ENCODE measurements at regions not wholly inside any gene's neighbourhood (a gene's known extent, or its start where the extent isn't known, plus 50 kb on each side); places are given as distances from the start of the nearest gene placed in this dataset.

DNA sequence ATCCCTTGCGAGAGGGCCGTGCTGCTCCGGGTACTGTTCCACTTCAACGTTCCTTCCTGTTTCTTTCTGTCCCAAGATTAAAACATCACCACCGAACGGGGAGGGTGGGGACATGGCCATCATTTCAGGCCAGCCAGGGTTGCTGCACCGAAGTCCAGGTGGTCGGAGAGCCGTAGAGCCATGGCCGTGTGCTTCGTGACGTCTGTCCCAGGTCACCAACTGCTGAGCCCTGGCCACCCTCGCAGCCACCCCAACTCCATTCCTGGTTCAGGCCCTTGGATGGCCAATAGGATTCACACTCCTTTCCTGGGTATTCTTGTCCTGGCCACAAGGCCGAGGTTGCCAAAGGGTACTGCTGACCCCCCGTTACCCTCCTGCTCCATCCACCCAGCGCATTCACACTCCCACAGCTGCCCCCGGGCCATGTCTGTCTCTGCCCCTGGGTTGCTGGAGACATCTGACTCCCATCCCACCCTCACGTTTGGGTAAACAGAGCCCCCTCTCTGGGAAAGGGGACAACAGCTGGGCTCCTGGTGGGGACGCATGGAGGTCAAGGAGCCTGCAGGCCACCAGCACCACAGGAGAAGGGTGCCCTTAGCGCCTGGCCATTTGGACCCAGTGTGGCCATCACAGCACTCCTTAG lies 103.2 kb downstream of the HMX1 start:
- TF ChIP-seq, protein P1, sequence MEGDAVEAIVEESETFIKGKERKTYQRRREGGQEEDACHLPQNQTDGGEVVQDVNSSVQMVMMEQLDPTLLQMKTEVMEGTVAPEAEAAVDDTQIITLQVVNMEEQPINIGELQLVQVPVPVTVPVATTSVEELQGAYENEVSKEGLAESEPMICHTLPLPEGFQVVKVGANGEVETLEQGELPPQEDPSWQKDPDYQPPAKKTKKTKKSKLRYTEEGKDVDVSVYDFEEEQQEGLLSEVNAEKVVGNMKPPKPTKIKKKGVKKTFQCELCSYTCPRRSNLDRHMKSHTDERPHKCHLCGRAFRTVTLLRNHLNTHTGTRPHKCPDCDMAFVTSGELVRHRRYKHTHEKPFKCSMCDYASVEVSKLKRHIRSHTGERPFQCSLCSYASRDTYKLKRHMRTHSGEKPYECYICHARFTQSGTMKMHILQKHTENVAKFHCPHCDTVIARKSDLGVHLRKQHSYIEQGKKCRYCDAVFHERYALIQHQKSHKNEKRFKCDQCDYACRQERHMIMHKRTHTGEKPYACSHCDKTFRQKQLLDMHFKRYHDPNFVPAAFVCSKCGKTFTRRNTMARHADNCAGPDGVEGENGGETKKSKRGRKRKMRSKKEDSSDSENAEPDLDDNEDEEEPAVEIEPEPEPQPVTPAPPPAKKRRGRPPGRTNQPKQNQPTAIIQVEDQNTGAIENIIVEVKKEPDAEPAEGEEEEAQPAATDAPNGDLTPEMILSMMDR (IDR thresholded peaks at IDR 0.05) = no peak
- no peak for TF ChIP-seq POLR2A (IDR thresholded peaks at IDR 0.05)
